HK-2 (cell line): ENCODE measurements at regions not wholly inside any gene's neighbourhood (a gene's known extent, or its start where the extent isn't known, plus 50 kb on each side); places are given as distances from the start of the nearest gene placed in this dataset.
"Not testable (repeated sequence)": the region's sequence is repeated elsewhere in the genome, so short reads cannot be mapped to it uniquely, and the experiment has no call there.

Experiments
- DNase-seq: peaks from one replicate; pipeline ENCODE4 v3.0.0-alpha.2; 2018; ENCODE audit not compliant: unreplicated experiment

DNA sequence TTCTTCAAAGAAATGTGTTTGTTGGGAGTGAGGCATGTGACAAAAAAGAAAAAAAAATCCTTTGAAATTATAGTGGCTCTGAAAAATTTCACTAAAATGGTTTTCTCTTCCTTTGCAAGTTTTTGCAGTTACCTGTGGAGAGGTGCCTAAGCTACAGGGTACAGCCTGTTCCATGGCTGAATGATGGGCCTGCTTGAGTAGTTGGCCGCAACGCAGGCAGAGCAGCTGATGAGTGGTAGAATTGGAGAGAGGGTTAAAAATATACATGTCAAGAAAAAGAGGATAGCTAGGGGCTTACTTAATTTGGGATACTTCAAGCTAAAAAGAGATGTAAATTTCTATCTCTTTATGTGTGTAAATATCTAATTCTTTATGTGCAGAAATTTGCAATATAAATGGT, 629.1 kb upstream of the SLC10A2 start:
- no peak for DNase-seq

DNA sequence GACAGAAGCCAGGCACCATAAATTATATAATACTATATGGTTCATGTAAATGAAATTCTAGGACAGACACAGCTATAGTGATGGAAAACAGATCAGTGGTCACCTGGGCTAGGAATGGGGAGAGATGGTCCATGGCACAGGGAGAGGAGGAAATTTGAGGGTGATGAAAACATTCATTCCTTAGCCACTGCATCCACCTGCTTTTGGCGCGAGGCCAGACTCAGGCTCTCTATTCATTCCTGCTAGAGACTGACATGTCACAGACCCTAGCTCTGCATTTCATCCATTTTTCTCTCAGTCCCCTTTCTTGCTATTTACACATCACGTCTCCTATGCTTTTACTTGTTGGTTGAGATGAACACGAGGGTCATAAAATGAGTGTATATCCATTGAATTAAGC, 628.3 kb upstream of the SLC10A2 start:
- no peak for DNase-seq

DNA sequence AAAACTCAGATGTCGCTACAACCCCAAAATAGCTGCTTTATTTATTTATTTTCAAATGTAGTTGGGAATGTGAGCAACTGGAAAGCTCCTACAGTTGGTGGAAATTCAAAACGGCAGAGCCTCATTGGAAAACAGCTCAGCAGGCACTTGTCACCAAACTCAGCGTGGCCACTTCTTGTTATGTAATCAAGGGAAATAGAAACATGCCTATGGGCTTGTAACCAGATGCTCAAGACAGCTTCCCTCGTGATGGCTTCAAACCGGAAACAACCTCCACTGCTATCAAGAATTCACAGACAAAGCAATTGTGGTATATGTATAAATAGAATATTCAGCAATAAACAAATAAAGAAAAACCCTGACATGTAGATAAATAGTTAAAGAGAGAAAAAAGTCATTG, 627.8 kb upstream of the SLC10A2 start:
- no peak for DNase-seq

DNA sequence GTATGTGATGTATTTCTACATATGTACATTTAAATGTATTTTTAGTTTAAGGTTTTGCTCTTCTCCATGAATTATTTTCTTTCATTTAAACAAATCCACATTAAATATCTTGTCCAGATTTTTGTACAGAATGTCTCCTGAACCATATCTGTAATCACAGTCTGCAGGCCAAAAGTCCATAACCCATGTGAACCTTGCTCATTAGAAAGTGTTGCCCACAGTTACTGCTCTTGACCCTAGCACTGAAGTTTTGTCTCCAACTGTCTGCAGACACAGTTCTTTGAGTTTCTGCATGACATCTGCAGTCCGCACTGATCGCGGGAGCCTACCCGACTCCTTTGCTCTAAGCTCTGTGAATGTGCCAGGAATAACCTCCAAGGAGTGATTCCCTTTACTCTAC, 626.2 kb upstream of the SLC10A2 start:
- no peak for DNase-seq

DNA sequence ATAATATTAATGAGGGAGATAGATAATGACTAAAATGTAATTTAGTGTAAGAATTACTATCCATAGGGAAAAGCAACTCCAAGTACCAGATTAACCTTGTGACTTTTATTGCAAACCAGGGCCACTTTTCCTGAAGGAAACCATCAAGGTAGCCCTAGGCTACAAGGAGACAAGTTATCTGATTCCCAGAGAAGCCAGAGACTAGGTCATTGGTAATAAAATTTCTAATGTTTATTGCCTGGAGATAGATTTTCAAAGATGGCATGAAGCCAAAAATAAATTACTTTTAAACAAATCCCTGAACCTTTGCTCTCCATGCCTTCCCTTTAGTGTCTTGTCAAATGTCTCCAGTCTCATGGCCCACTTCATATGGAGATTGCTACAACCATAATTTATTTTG, 610.1 kb upstream of the SLC10A2 start:
- no peak for DNase-seq

DNA sequence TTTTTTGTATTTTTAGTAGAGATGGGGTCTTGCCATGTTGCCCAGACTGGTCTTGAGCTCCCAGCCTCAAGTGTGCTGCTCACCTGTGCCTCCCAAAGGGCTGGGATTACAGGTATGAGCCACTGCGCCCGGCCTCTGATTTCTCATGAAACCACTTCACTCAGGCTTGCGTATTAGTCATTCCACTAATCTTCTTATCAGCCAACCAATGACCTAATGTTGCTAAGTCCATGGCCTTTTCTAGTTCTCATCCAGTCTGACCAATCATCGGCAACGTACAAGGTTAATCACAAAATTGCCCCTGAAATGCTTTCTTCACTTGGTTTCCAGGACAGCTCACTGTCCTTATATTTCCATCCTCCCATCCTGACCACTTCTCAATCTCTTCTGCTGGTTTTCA, 605.3 kb upstream of the SLC10A2 start:
- no peak for DNase-seq

DNA sequence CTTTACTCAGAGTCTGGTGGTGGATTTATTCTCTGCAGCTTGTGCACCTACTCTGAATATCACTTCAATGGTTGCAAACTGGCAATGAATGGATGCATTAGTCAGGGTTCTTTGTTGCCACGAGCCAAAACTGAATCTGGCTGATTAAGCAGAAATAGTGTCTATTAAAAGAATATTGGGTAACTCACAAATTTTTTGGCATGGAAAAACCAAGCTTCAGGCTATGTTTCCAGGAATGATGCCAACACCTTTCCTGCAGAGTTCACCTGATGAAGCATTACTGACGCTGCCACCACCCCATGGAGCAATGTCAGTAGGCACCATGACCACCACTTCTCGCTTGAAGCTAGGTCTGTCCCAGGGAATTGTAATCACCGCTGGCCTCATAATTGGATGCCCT, 597.8 kb upstream of the SLC10A2 start:
- no peak for DNase-seq

DNA sequence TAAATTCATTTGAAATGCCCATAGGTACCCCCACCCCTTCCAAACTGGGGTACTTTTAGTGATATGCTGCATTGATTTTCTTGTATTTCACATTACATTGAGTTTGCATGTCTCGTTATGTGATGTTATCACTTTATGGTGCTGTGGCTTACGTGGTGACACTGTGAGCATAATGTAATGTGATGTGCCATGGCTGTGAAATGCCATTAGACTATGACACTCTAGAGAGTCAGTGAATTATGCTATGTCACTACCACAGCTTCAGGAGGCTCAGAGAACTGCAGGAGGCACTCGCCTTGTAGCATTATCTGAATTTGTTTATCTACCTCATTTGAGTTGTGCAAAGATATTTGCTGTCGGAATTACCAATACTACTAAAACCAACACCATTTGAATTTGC, 590.1 kb upstream of the SLC10A2 start:
- DNase-seq = no peak

DNA sequence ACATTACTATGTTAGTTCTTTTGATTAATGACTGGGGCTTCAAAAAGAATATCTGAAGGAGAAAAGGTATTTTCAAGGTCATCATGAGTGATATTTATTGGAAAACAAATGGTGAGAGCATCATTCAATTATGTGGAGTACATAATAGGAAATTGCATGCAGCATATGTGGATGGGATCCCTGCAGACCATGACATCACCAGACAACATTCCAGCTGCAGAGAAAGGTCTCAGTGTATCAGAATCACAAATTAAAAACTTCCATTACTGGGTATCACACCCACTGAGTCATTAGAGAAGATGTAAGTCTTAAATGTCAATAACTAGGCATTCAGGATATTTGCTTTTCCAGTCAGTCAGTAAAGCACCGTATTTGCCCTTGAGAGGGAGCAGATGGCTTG, 574.4 kb upstream of the SLC10A2 start:
- no peak for DNase-seq

DNA sequence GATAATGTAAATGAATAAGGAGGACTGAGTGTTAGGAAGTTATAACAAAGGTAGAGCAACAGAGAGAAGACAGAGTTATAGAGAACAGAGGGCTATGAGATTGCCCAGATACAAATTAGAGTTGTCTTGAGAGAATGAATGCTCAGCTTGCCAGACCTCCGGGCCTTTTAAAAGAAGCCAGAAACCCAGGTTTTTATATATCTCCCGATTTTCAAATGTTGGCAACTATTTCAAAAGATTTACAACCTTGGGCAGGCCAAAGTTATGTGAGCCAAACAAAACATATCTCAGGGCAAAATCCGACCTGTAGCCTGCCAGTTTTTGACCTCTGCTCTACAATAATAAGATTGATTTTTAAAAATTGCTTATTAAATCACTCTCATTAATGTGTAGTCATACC, 573.1 kb upstream of the SLC10A2 start:
- DNase-seq = no peak

DNA sequence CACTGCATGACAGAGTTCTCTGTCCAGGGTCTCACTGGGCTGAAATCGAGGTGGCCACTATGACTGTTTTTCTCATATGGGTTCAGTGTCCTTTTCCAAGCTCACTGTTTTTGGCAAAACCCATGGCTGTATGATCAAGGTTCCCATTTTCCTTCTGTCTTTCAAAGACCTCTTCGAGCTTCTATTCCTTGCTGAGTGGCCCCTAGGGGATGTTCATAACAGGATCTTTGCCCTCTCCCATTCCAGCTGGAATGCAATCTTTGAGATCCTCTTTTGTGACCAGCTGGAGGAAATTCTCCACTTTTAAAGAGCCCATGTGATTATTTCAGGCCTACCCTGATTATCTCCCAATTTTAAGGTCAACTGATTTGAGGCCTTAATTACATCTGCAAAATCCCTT, 572.5 kb upstream of the SLC10A2 start:
- no peak for DNase-seq

DNA sequence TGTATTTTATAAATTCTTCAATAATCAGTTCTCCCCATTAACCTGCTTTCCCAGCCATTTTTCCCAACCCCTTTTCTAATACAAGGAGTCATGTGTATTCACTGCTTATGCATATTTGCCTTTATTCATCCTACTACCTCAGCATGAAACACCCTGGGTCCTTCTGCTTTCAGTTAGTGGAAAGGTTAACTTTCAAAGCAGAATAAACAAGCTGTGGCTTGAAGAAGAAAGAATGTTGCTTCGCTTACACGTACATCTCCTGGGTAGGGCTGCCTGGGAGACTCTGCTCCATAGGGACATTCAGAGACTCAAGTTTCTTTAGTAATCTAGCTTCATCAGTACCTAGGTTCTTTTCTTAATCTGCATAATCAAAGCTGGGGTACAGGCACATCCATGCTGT, 567.8 kb upstream of the SLC10A2 start:
- no peak for DNase-seq

DNA sequence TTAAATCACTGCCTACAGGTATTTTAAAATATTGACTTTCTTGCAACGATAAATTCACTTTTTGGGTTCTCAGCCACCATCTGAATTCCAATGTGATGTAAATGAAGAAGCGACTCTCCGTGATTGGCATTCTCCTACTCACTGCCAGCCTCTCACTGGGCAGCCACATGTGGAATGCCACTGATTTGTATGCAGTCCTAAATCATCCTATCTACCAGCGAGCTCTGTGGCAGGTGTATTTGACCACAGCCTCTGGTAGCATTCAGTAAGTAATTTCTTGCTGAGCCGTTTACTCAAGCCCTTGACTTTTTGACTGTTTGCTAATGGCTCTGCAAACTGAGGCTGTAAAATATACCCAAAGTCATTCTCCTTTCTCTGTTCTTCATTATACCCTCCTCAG, 559.0 kb upstream of the SLC10A2 start:
- no peak for DNase-seq

DNA sequence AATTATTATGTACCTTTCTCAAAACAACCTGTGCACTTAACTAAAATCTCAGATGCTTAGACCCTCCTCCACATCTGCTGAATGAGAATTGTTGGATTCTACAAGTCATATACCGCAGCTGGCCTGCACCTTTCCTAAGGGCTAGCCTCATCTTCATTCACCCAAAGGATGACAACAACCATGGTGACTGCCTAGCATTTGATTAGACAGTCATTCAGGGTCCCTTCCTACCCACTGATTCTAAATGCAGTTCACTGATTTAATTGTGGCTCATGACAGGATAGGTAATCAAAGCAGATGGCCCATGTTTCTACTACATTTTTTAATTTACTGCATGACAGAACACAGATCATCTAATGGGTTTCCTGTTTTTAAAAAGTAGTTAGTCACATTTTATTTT, 551.9 kb upstream of the SLC10A2 start:
- DNase-seq = no peak

DNA sequence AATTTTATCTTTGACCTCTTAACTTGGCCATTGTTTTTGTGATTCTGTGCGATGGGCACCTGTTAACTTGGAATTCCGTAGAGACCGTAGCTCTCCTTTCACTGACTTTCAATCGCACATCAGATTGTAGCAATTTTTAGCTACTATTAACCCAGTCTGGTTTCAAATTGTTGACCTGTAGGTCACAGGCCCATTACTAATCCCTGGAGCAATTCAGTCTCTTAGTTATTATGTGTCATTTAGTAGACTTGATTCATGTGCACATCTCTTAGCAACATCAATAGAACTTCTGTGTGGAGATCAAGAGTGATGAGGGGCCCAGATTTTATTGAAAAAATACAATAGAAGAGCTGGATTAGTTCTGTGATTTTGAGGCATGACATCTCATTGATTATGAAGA, 549.6 kb upstream of the SLC10A2 start:
- DNase-seq = no peak

DNA sequence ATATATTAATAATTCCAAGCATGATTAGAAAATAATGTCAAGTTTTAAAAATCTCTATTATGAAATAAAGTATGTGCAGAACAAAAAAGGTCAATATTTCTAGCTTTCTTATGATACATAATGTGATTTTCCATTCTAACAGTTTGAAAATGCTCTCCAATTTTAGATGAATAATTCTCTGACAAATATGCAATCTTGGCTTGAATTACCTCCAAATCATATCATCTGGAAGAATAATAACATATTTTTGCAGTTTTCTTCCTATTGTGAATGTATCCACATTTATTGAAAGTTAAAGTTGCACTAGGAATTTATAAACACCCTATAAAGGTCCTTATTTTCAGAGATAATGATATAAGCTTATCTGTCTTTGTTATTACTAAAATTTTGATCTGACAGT, 548.5 kb upstream of the SLC10A2 start:
- no peak for DNase-seq

DNA sequence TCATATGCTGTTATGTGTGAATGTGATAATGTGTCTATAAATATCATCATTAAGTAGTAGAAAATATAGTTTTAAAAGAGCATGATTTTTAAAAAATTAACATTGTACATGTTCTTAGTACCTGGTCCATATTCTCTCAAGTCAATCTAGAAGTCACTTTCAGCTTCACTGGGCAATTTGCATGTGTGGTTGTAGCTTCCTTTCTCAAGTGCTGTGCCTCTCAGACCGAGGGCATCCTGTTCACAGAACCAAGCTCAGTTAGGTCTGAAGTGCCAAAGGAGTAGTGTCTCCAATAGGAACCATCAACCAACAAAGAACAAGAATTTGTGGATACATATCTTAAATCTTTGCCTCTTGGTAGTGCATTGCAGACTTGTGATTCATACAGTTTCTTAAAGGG, 541.8 kb upstream of the SLC10A2 start:
- no peak for DNase-seq

DNA sequence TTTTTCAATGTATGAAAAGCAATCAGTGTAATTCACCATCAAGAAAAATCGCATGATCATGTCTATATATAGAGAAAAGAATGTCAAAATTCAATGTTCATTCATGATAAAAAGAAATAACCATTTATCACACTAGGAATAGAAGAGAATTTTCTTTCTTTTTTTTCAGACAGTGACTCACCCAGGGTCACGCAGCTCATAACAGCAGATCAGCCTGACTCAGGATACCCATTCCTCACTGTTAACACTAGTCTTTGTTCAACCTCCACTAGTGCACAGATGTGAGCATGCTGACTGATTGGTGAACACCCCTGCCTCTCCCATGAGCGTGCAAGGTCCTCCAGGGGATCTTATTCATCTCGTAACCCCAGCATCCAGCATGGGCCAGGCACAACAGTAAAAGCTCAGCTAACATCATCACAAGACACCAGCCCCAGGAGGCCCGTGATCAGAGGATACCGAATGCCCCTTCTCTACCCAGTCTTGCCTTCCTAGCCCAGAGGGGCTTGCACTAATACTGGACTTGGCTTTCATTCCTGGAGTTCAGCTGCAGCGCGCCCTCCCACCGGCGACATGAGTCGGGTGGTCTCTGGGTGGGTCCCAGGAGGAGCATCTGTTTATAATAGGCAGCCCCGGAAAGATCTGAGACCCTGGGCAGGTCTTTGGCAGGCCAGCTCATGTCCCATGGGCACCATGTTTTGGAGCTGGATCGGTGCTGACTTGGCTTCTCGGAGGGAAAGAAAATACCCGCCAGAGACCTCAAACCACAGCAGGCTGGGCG, 539.5 kb upstream of the SLC10A2 start:
- DNase-seq = no peak

DNA sequence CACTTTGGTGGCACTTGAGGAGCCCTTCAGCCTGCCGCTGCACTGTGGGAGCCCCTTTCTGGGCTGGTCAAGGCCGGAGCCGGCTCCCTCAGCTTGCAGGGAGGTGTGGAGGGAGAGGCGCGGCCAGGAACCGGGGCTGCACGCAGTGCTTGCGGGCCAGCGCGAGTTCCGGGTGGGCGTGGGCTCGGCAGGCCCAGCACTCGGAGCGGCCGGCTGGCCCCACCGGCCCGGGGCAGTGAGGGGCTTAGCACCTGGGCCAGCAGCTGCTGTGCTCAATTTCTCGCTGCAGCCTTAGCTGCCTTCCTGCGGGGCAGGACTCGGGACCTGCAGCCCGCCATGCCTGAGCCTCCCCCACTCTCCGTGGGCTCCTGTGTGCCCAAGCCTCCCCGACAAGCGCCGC, 533.7 kb upstream of the SLC10A2 start:
- DNase-seq = not testable (repeated sequence)

DNA sequence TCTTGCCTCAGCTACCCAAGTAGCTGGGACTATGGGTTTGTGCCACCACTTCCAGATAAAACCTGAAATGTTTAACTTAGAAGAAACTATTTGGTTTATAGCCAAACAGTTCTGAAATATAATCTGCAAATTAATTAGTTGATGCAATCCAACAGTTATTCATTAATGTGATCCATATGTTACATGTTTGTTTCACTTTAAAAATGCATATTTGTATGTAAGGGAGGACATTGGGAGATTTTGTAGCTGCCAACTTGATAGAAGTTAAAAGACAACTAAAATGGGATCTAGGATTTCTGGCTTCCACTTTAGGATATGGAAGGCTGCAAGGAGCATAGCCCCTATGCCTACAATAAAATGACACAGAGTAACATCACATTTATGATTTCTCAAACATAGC, 532.5 kb upstream of the SLC10A2 start:
- no peak for DNase-seq

DNA sequence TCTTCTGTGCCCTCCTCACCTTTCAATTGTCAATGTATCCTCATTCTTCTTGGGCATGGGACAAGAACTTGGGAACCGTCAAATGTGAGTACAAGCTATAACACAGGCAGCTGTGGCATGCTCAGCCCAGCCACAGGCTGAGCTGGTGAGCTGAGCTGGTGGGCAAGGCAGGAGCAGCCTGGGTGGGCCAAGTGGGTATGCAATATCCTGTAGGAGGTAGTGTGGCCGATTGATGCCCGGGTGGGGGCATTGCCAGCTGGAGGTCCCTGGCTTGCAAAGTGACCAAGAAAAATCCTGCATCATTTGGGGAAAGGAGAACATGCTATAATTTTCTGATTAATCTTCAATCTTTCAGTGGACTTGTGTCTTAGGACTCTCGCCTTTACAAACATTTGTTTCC, 507.2 kb upstream of the SLC10A2 start:
- no peak for DNase-seq

DNA sequence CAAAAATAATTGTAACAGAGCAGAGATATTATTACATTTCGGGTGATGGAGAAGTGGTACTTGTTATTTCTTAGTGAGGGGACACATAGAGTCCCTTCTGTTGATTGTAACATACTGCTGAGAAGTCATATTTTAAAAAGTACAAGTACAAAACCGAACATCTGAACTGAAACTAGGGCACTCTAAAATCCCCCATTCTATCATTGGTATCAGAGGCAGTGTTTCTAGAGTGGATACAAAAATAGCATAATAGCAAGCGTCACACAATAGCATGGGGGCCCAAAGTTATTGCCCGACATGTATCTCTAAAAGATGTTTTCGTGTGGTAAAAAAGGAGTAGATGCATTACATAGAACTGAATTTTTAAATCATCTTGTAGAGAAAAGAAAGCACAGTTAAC, 502.1 kb upstream of the SLC10A2 start:
- no peak for DNase-seq

DNA sequence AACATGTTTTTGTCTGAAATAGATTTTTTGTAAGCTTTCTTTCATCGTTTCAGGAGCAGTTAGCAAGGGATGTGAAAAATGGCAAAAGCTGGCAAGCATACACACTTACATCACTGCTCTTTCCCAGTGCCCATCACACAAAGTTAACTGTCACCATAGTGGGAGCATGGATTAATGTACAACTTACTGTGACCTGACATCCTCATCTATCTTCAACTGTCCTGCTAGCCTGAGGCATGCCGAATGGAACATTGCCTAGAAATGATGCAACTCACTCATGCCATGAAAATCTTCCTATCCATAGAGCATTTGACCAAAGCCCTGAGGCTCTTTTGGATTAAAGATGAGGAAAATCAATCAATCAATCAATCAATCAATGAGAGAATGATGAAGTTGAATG, 491.7 kb upstream of the SLC10A2 start:
- no peak for DNase-seq

DNA sequence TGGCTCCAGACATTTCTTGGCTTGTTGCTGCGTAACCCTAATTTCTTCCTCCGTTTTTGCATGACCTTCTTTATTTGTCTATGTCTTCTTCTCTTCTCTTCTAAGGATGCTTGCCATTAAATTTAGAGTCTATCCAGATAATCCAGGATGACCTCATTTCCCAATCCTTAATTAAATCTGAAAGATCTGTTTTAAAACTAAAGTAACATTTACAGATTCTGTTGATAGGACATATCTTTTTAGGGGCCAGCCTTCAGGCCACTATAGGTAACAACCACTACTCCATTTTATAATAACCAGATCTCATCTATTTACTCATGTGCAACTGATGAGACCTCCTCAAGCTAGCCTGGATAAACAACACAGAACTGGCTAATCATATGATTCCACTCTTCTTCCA, 490.5 kb upstream of the SLC10A2 start:
- DNase-seq = no peak
